NCI-H524 (cell line): ENCODE measurements at regions not wholly inside any gene's neighbourhood (a gene's known extent, or its start where the extent isn't known, plus 50 kb on each side); places are given as distances from the start of the nearest gene placed in this dataset.

Experiments
- DNase-seq, 2 experiments: peaks; one replicate each; lab custom pipeline; 2025; lab: John Stamatoyannopoulos, UW

DNA sequence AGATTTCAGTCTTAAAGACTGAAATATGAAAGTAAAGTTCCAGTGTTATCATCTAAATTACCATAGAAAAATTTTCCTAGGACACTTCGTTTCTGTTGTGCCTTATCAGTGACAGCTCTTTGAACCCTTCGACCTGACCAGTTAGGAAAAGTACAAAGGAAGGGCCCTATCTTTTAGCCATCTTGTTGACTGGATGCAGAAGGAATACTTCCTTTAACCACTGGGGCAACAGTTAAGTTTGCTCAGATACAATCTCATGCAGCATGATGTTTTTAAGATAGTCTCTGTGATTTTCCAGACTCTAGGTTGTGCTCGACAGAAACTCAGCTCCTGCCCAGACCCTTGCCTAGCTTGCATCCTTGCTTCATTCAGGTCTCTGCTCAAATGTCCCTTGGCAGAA is 210.5 kb upstream of the RPS6KA3 start:
- no peak for DNase-seq

DNA sequence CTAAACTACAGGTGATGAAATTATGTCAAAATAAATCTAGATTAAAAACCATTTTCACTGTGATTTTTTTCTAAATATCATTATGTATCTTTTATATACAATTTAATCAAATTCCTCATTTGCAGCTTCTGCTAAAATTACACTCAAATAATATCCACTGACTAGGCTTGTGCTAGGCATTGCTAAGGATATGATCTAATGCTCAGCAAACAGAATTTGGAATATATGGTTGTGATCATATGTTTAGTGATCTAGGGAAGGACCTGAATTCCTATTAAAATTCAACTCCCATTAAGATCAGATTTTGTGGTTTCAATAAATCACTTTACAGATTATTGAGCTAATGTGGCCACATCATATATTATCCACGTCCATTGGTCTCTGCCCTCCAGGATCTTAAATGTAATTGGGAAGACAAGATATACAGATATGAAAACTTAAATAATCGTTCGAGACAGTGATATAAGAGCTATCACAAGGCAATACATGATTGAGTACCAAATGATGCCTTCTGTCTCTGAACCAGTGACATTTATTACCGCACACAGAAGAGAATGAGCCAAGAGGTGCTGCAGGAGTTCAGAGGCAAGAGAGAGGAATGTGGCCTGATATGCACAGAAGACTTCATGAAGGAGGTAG is 206.0 kb upstream of the RPS6KA3 start:
- DNase-seq: no peak

DNA sequence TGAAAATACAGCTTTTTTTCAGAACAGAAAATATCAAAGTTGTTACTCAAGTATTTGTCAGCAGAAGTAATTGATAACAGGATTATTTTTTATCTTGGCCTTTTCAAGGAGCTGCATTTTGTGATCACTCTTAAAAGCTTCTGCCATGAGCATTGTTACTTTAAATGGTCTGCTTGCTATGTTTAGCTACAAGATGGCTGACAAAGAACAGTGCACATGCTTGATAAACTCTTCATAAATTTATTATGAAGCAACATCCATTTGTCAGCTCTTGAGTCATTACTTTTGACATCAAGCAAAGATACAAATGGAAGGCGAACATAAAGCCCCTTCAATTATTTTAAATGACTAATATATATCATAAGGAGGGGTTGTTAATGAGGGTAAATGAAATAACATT is 205.4 kb upstream of the RPS6KA3 start:
- no peak for DNase-seq

DNA sequence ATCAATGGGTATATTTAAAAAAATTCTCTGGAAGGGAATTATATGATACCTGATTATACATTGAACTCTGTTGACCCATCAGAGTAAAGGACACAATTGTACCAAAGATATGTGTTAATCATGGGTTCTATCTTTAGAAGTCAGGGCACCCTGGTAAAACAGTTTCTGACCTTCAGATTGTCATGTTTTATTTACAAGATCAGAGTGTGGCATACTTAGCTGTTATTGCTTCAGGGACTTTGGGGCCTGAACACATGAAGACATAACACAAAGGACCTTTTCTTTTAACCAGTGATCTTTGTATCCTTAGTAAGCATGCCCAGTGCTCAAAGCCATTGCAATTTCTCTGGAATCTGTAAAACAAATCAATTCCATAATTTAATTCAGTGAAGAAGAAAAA is 204.8 kb upstream of the RPS6KA3 start:
- no peak for DNase-seq

DNA sequence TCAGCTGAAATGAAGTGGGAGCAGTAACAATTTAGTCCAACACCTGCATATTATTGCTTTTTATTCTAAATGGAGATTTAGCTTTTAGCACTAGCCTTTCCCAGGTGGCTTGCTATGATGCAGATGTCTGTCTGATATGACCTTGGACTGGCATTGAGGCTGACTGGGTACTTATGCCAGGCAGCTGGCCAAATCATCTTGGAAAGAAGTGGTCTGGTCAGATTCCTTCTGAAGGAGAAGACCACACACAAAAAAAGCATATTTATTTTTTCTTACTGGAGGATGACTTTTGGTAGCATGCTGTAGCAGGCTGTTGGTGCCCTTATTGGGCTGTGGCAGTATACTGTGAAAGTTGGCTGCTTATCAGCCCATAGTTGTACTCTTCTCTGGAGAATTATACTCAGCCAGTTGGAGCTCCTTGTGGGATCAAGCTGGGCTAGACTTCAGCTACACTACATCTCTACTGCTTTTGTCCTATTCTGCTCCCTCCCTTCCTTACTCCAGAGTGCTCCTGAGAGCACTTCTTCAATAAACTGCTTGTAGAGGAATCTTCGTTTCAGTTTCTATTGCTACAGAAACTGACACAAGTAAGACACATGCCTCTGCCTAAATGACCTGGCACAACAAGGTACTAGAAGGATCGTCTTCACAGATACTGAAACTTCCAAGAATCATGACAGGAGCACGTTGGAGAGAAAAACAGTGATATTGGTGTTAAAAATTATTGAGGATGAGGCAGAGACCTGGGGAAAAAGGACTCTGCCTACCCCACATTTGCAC is 196.8 kb upstream of the RPS6KA3 start:
- no peak for DNase-seq

DNA sequence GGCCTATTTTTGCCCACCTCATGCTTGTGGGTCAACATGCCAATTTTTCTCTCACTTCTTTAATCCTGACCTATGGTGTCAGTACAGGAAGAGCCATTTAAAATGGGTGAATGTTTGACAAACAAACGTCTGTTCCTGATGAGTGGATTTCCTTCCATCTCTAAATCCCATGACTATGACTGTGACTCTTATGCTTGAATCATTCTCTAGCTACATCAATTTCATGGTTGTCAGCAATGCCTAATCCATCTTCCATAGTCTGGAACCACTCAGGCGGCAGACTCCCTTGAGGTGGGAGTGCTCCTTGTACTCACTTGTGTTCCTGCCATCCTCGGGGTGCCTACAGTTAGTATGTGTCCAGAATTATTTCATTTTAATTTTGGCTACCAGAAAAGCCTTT is 194.9 kb upstream of the RPS6KA3 start:
- no peak for DNase-seq

DNA sequence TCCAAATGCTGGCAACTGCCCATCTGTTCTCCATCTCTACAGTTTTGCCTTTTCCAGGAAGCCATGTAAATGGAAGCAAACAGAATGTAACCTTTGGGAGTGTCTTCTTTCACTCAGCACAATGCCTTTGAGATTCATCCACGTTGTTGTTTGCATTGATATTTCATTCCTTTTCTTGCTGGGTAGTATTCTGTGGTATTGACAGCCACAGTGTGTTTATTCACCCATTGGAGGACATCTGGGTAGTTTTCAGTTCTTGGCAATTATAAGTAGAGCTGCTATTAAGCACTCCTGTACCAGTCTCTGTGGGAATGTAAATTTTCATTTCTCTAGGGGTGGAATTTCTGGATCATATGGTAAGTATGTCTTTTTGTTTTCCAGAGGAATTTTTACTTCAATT is 194.3 kb upstream of the RPS6KA3 start:
- DNase-seq: no peak

DNA sequence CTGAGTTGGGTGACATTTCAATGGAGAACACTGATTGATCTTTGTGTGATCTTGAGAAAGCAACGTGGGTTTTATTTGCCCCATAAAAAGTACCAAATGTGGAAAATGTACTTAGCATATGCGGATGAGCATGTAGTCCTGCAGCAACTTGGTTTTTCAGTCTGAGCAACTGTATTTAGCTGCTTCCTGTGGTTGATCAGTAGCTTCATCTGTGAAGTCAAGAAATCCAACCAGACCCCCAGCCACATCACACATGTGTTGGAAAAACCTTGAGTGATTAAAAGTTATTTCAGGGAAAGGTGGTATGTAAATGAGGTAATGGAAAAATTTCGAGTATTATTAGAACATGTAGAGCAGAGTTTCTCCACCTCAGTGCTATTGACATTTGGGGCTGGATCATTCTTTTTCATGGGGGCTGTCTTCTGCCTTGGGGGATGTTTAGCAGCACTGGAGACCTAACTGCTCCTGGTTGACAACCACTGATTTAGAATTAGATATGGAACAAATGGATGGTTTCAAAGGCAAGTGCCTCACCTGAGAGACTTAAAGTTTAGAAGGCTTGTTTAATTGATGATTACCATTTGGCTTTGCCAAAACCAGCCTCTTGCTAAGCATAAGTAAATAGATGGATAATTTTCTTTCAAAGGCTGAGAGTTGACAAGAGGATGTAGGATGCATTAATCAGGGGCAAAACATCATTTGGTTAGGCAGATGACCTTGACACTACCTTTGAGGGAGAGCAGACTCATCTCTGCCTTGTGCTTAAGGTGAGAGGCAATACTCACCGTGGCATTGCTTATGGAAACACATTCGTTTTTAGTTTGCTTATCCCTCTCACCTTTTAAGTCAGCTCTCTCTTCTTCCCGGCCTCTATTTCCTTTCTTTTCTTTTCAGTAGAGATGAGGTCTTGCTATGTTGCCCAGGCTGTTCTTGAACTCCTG is 193.0 kb upstream of the RPS6KA3 start:
- DNase-seq: no peak

DNA sequence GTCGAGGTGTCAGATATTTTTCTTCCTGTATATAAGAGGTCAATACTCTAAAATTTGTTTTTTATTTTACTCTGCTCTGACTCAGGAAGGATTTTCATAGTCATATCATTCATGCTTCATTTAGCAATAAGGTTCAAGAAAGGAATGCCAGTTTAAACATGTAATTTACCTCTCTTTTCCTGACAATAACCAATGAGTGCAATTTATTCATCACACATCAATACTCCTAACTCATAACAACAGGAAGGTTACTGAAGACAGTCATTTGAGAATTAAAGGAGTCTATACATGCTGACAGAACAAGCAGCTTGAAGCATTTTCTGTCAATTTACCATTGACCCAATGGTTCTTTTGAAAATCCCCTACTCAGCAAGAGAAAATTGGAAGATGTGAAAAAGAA is 190.3 kb upstream of the RPS6KA3 start:
- DNase-seq: no peak

DNA sequence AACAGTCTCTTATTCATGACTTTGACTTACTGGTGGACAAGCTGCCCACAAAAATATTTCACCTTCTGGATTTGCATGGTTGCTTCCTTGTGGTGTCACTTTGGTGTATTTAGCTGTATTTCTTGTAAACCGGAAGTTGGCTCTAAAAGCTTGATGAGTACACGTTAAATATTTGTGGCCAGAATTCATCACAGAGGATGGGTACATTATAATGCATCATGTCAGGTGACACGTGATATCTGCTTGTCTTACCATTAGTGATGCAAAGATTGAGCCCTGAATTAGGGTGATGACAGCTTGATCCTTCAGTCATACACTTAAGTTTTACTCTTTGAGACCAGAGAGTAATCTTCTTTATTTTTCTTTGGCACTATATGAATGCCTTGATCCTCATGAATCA is 188.3 kb upstream of the RPS6KA3 start:
- no peak for DNase-seq

DNA sequence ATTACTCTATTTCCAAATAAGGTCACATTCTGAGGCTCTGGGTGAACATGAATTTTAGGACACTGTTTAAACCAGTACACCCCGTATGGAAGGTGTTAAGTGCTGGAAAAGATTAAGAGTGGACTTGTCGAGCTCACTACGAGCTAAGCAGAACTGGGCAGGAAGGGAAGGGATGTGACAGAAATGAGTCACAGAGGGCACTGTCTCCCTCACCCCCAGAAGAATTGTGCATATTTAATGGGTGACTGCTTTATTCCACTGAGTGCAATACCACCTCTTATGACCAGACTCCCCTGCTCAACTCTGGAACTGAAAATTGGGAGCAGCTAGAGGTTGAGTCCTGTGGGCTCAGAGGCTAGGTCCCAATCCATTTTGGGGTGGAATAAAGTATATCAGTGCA is 187.4 kb upstream of the RPS6KA3 start:
- no peak for DNase-seq

DNA sequence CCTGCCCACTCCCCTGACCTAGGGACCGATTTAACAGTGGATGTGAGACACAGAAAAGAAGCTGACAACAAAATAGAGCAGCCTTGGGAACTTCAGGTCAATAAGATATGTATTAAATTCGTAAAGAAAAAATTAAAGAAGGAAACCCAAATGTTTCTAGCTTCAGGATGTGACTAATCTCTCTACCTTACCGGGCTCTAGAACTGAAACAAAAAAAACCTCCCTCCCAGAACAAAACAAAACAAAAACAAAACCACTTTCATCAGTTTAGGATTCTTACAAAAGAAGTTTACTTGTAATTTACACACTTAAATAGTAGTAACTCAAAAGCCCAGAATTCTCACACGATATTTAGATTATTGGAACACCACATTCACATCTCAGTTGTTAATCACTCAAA is 185.8 kb upstream of the RPS6KA3 start:
- DNase-seq: no peak

DNA sequence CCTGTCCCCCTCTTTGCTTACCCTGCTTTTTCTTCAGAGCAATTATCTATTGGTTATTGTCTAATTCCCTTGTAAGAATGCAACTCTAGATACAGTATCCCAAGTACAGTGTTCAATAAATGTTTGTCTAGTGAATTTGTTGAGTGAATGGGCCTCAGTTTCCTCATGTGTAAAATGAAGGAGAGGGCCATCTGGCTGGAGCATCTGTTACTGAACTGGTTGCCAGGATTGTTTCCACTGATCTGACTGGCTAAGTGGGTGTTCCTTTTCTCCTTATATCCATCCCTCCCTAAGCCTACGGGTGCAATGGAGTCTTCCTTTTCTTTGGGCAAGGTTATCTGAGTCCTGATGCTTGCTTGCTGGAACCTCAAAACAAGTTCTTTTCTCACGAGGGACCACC is 185.2 kb upstream of the RPS6KA3 start:
- peak; percentile 6 to 57 for DNase-seq

DNA sequence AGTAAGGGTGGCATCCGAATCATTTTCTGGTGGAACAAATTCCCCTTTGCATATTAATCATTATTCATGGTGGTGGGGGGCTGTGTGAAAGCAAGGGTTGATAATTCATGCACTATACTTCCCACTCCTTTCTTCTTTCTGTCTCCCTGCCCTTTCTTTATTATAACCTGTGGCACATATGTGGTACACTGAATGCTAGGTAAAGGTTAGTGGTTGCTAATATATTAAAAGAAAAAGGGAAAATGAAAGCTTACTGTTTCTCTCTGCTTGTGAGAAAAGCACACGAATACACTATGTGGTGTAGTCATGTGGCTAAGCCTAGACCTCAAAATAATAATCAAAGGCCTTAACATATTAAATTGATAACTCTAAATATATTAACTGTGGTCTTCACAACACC is 178.4 kb upstream of the RPS6KA3 start:
- no peak for DNase-seq

DNA sequence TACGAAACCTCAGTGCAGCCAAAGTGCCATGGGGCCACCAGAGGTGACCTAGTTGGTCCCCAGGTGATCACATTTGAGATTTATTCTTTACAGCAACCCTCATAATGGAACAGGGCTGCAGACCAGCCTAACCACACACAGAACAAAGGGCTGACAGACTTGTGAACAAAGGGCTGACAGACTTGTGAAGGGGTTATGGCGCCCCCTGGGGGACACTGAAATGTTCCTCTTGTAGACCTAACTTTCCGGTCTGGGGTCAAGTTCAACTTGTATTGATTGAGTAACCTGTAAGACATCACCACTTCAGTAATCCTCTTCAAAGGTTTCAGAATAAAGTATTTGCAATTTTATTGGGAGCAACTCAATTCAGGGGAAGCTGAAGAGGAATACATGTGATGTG is 175.9 kb upstream of the RPS6KA3 start:
- peak; percentile 54 to 81 for DNase-seq

DNA sequence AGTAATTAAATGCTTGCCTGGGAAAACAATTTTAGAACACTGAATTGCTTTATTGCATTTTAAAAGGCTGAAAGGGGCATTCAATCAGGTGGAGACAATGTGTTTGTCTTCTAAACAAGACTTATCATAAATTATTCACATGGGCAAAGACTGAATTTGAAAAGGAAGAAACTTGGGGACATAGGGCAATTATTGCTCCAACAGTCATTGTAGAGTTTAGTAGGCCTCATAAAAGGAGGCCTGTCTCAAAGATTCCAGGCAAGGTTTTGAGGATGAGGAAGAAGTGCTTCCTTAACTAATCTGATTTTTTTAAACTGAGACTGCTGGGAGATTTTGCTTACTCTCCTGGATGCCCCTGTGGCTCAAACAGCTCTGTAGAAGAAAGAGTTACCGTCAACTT is 174.4 kb upstream of the RPS6KA3 start:
- no peak for DNase-seq

DNA sequence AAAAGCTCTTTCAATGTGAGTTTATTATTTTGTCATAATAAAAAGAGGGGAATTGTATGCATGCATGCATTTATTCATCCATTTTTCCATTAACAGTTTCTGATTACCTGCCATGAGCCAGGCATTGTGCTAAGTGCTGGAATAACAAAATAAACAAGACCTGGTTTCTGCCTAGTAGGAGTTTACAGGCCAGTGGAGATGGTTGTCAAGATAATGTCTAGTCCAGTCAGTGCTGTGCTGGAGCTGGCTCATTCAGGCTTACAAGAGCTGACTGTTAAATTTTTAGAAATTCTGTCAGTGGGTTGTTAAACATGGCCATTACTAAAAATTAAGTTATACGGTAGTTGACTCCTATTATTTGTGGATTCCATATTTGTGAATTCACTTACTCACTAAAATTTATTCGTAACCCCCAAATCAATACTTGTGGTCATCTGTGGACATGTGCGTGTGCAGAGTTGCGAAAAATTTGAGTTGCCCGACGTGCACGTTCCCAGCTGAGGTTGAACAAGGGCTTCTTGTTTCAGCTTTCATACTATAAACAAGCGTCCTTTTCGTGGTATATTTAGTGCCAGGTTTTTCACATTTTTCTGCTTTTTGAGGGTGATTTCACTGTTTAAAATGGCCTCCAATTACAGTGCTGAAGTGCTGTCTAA is 172.3 kb upstream of the RPS6KA3 start:
- no peak for DNase-seq

DNA sequence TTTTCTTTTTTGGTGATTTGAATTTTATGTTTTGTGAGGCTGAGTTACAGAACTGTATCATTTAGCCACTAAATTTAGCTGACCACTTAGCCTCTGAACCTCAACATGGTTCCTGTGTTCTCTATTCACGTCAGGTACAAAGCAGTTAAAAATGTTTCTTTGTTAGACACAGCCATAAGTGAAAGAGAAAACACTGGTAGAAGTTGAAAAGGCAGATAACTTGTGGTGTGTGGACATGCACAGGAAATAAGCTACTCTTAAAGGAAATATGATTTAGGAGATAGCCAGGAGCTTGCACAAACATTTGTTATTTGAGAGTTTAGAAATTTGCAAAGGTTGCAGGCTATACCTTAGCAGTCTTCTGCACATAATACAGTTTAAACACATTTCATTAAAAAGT is 171.0 kb upstream of the RPS6KA3 start:
- no peak for DNase-seq

DNA sequence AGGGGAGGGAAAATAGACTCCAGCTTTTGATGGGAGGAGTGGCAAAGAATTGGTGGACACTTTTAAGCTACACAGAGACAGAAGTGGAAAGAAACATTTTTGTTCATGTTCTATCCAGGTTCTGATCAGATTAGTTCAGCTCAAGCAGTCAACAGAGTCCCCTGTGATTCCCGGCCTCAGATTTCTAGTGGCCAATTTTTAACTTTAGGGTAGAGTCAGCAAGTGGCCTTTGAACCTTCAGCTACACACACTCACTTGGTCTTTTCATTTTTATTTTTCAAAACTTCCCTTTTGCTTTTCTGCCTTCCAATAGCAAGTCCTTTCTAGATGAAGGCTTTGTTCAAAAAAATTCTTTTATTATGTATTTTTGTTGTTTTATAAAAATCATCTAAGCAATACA is 169.2 kb upstream of the RPS6KA3 start:
- DNase-seq: no peak

DNA sequence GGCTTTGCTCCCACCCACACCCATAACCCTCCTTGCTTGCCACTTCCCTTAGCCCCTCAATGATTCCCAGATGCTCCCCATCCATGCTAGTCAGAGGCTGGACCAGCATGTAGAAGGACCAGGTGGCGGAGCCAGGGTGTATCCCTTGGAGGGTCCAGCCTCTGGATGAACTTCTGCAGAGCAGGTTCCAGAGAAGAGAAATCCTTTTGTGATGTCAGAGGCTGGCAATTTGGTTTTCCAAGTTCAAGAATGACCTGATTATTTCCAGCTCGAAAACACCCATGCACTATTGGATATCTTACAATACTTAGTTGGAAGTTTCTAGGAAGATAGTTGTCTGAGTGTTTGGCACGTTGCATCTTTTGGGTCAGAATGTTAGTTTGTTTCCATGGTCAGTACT is 168.3 kb upstream of the RPS6KA3 start:
- DNase-seq: no peak

DNA sequence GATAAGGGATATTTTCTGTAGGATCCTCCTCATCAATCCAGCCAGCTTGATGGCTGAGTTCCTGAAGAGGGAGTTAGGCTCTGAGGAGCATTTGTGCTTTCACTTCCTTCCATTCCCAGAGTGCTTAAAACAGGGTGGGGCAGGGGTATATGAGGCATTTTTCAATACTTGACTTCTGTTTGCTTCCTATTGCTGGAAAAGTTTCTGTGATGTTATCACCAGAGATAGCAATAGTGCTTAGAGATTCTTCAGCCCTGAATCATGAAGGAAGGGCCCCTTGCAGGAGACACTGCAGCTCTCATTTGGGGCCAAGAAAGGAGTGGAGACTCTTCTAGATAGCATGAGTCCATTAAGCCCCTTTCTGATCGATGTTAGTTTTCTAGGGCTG is 166.7 kb upstream of the RPS6KA3 start:
- DNase-seq: no peak

DNA sequence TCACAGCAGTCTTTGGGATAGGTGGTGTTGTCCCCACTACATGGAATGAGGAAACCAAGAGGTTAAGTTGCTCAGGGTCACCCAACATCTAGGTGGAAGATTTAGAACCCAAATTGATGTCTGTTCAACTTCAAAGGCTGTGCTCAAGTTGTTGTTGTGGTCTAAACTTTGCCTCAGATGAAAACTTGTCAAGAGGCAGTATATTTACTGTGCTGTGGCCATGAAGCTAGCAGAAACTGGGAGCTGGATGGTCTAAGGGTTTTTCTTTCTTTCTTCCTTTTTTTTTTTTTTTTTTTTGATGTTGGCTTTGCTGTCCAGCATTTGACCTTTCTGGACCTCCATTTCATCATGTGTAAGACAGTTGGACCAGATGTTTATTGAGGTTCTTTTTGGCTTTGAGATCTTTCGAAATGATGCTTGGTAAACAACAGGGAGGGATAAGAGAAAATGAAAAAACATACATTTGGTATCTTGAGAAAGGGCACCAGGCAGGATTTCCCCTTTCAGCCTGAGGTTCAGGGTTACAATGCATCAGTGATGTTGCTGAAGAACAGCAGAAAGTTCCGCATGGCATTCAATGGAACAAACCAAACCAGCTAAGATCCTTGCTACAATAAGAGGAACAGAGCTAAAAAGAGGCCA is 166.2 kb upstream of the RPS6KA3 start:
- DNase-seq: no peak
